ENCODE measurements at regions not wholly inside any gene's neighbourhood (a gene's known extent, or its start where the extent isn't known, plus 50 kb on each side); places are given as distances from the start of the nearest gene placed in this dataset.

- TF ChIP-seq, protein P1, sequence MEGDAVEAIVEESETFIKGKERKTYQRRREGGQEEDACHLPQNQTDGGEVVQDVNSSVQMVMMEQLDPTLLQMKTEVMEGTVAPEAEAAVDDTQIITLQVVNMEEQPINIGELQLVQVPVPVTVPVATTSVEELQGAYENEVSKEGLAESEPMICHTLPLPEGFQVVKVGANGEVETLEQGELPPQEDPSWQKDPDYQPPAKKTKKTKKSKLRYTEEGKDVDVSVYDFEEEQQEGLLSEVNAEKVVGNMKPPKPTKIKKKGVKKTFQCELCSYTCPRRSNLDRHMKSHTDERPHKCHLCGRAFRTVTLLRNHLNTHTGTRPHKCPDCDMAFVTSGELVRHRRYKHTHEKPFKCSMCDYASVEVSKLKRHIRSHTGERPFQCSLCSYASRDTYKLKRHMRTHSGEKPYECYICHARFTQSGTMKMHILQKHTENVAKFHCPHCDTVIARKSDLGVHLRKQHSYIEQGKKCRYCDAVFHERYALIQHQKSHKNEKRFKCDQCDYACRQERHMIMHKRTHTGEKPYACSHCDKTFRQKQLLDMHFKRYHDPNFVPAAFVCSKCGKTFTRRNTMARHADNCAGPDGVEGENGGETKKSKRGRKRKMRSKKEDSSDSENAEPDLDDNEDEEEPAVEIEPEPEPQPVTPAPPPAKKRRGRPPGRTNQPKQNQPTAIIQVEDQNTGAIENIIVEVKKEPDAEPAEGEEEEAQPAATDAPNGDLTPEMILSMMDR (IDR thresholded peaks at IDR 0.05), result no peak
- TF ChIP-seq POLR2A (IDR thresholded peaks at IDR 0.05) (no peak), POLR2AphosphoS5 (IDR thresholded peaks at IDR 0.05; ENCODE audit: insufficient read depth in 1 of 2, low read depth in 1 of 2) (no peak)
These were observed 151.0 kb upstream of the NDUFV2 start for GRCh38 chr18:8951491-8951890.
